H1 (cell line): ENCODE measurements at regions not wholly inside any gene's neighbourhood (a gene's known extent, or its start where the extent isn't known, plus 50 kb on each side); places are given as distances from the start of the nearest gene placed in this dataset.

Experiments used
- CTCF ChIA-PET: fragments of 300-600 bp; sonication (Branson Sonifier 250); formaldehyde crosslinking; loops from one replicate; lab custom pipeline; 2021; ENCODE audit not compliant: partially characterized antibody; lab: Charles Lee
- POLR2A ChIA-PET: fragments of 300-600 bp; sonication (Branson Sonifier 250); formaldehyde crosslinking; loops from one replicate; lab custom pipeline; 2021; ENCODE audit warnings: inconsistent platforms; ENCODE audit not compliant: partially characterized antibody; lab: Charles Lee
- DNase-seq, 2 experiments: peaks; one replicate each; pipeline versions ENCODE4 v3.0.0 to v3.0.0-alpha.2; 2010 to 2022; ENCODE audit warnings: low spot score in 2 of 2, low read depth in 1 of 2, mixed read lengths in 1 of 2
- FAIRE-seq: peaks from 2 replicates; lab custom pipeline; 2011; peaks lifted over from hg19 to GRCh38; lab: Jason Lieb, UNC
- H2AFZ ChIP-seq: 2 replicates; pipeline ENCODE4 v1.8.1; 2012; ENCODE audit warnings: low read length, inconsistent platforms
- H2AK5ac ChIP-seq: 2 replicates; pipeline ENCODE4 v1.6.1; 2013; ENCODE audit warnings: low read depth, low read length
- H2BK120ac ChIP-seq: replicated peaks from 2 replicates; pipeline ENCODE3; 2013; ENCODE audit warnings: low read depth, low read length, inconsistent platforms
- H2BK12ac ChIP-seq: 2 replicates; pipeline ENCODE4 v1.6.1; 2013; ENCODE audit warnings: low read depth, low read length
- H2BK15ac ChIP-seq: 2 replicates; pipeline ENCODE4 v1.6.1; 2013; ENCODE audit warnings: low read length
- H2BK20ac ChIP-seq: 2 replicates; pipeline ENCODE4 v1.6.1; 2013; ENCODE audit warnings: low read length
- H2BK5ac ChIP-seq: 2 replicates; pipeline ENCODE4 v1.6.1; 2013; ENCODE audit warnings: low read depth, low read length
- H3K14ac ChIP-seq: 2 replicates; pipeline ENCODE4 v1.6.1; 2013; ENCODE audit warnings: inconsistent platforms; ENCODE audit not compliant: insufficient read length
- H3K18ac ChIP-seq: 2 replicates; pipeline ENCODE4 v1.6.1; 2013; ENCODE audit warnings: low read length; ENCODE audit errors: extremely low read depth
- H3K23ac ChIP-seq: 2 replicates; pipeline ENCODE4 v1.6.1; 2013; ENCODE audit warnings: inconsistent platforms; ENCODE audit not compliant: insufficient read length
- H3K23me2 ChIP-seq: 2 replicates; pipeline ENCODE4 v1.6.1; 2013; ENCODE audit warnings: low read depth, low read length
- H3K27ac ChIP-seq: 2 replicates; pipeline ENCODE4 v1.6.1; 2011; ENCODE audit warnings: low read depth, low read length, inconsistent platforms
- H3K27me3 ChIP-seq, 4 experiments: replicated peaks in 1 of 4; 1 replicate in 1 of 4; 2 replicates in 3 of 4; pipeline versions ENCODE4 v1.6.1 to v1.8.1; 2011 to 2013; ENCODE audit warnings: low read length in 3 of 4, mild to moderate bottlenecking in 3 of 4, inconsistent platforms in 2 of 4, mixed read lengths in 2 of 4, moderate library complexity in 1 of 4; ENCODE audit not compliant: control insufficient read depth in 3 of 4, insufficient read depth in 3 of 4; ENCODE audit errors: extremely low read depth in 1 of 4
- H3K36me3 ChIP-seq, 4 experiments: 2 replicates each; pipeline versions ENCODE4 v1.6.1 to v1.8.1; 2011 to 2013; ENCODE audit warnings: mild to moderate bottlenecking in 4 of 4, low read length in 3 of 4, moderate library complexity in 2 of 4, control low read depth in 1 of 4, inconsistent platforms in 1 of 4; ENCODE audit not compliant: insufficient read depth in 4 of 4, control insufficient read depth in 2 of 4
- H3K4ac ChIP-seq: replicated peaks from 2 replicates; pipeline ENCODE3; 2013; ENCODE audit warnings: low read length, low read depth, mixed read lengths, inconsistent platforms; ENCODE audit not compliant: insufficient read length
- H3K4me1 ChIP-seq, 4 experiments: replicated peaks in 1 of 4; 1 replicate in 1 of 4; 2 replicates in 3 of 4; pipeline versions ENCODE4 v1.6.1 to v1.8.1; 2011 to 2013; ENCODE audit warnings: low read length in 3 of 4, inconsistent platforms in 2 of 4, mixed read lengths in 1 of 4; ENCODE audit not compliant: insufficient read depth in 4 of 4, control insufficient read depth in 3 of 4
- H3K4me2 ChIP-seq, 2 experiments: 2 replicates each; pipeline versions ENCODE4 v1.6.1 to v1.8.1; 2011 to 2013; ENCODE audit warnings: low read depth in 2 of 2, low read length in 2 of 2, control low read depth in 1 of 2, inconsistent platforms in 1 of 2, mild to moderate bottlenecking in 1 of 2; ENCODE audit not compliant: insufficient read depth in 1 of 2
- H3K4me3 ChIP-seq, 4 experiments: fragments of 200-600, 300-600 bp in 1 of 4; sonication (generic), shearing (Covaris generic), sonication (Bioruptor Twin) in 1 of 4; 2 replicates each; pipeline versions ENCODE4 v1.5.1 to v1.8.1; 2011 to 2016; ENCODE audit warnings: low read length in 4 of 4, low read depth in 3 of 4, control low read depth in 2 of 4, inconsistent platforms in 2 of 4, mild to moderate bottlenecking in 2 of 4, mixed read lengths in 1 of 4, moderate library complexity in 1 of 4; ENCODE audit not compliant: insufficient read depth in 2 of 4; ENCODE audit errors: extremely low read depth in 1 of 4
- H3K56ac ChIP-seq: replicated peaks from 2 replicates; pipeline ENCODE3; 2013; ENCODE audit warnings: low read depth, mild to moderate bottlenecking, mixed read lengths, low read length, inconsistent platforms; ENCODE audit not compliant: insufficient read length
- H3K79me1 ChIP-seq: 2 replicates; pipeline ENCODE4 v1.6.1; 2013; ENCODE audit warnings: low read depth, low read length, control low read depth
- H3K79me2 ChIP-seq, 2 experiments: 2 replicates each; pipeline versions ENCODE4 v1.6.1 to v1.8.1; 2012 to 2013; ENCODE audit warnings: low read length in 2 of 2, mild to moderate bottlenecking in 2 of 2, inconsistent platforms in 1 of 2; ENCODE audit not compliant: insufficient read depth in 2 of 2, control insufficient read depth in 1 of 2
- H3K9ac ChIP-seq, 4 experiments: replicated peaks in 1 of 4; 1 replicate in 1 of 4; 2 replicates in 3 of 4; pipeline versions ENCODE4 v1.6.1 to v1.8.1; 2011 to 2013; ENCODE audit warnings: low read depth in 3 of 4, low read length in 3 of 4, control low read depth in 2 of 4, mild to moderate bottlenecking in 2 of 4, moderate library complexity in 2 of 4, inconsistent platforms in 1 of 4; ENCODE audit errors: extremely low read depth in 1 of 4
- H3K9me3 ChIP-seq, 2 experiments: 2 replicates each; pipeline versions ENCODE4 v1.6.1 to v1.8.1; 2012 to 2013; ENCODE audit warnings: mild to moderate bottlenecking in 2 of 2, moderate library complexity in 2 of 2, control low read depth in 1 of 2, inconsistent platforms in 1 of 2, low read depth in 1 of 2, low read length in 1 of 2, mixed read lengths in 1 of 2; ENCODE audit not compliant: insufficient read depth in 2 of 2
- H4K20me1 ChIP-seq, 2 experiments: replicated peaks in 1 of 2; 2 replicates each; pipeline versions ENCODE3 to v1.8.1; 2011 to 2013; ENCODE audit warnings: inconsistent platforms in 2 of 2, low read length in 2 of 2, mild to moderate bottlenecking in 1 of 2; ENCODE audit not compliant: insufficient read depth in 2 of 2, control insufficient read depth in 1 of 2
- H4K5ac ChIP-seq: 2 replicates; pipeline ENCODE4 v1.6.1; 2013; ENCODE audit warnings: low read length, low read depth, mixed read lengths, inconsistent platforms; ENCODE audit not compliant: insufficient read length
- H4K8ac ChIP-seq: 2 replicates; pipeline ENCODE4 v1.8.0; 2013; ENCODE audit warnings: mild to moderate bottlenecking, moderate library complexity, low read length, inconsistent platforms; ENCODE audit not compliant: insufficient read depth; ENCODE audit errors: extremely low read depth
- H4K91ac ChIP-seq: replicated peaks from 2 replicates; pipeline ENCODE3; 2013; ENCODE audit warnings: low read length, mixed read lengths, inconsistent platforms; ENCODE audit not compliant: insufficient read length
- CBX5 ChIP-seq: fragments of 300-800, 300-1000 bp; sonication (generic); IDR thresholded peaks from 2 replicates; pipeline ENCODE4 v1.7.1; 2016; ENCODE audit warnings: antibody characterized with exemption, low read length, low read depth
- EZH2 ChIP-seq: fragments of 200-600 bp; sonication (generic); IDR thresholded peaks from 2 replicates; pipeline ENCODE4 v1.7.1; 2012; ENCODE audit warnings: low read depth, mild to moderate bottlenecking, moderate library complexity, low read length, inconsistent platforms; ENCODE audit not compliant: severe bottlenecking
- HDAC6 ChIP-seq: IDR thresholded peaks from one replicate; pipeline ENCODE4 v1.7.1; 2012; ENCODE audit warnings: low read depth, mild to moderate bottlenecking, inconsistent platforms, low read length, moderate library complexity
- POLR2A ChIP-seq, 2 experiments: IDR thresholded peaks; 1 replicate in 1 of 2; 2 replicates in 1 of 2; pipeline ENCODE4 v1.6.1; 2011; ENCODE audit warnings: low read depth in 2 of 2, low read length in 2 of 2, mild to moderate bottlenecking in 2 of 2; ENCODE audit errors: control extremely low read depth in 1 of 2
- WGBS, 2 experiments: shearing (Covaris generic) in 1 of 2; methylation state at CpG; one replicate each; pipeline versions ENCODE4 v1.1.6 to v1.1.7; 2013 to 2015; ENCODE audit warnings: low lambda C conversion rate in 2 of 2, mixed read lengths in 2 of 2, inconsistent platforms in 1 of 2, low coverage in 1 of 2, missing lambda C conversion rate in 1 of 2; ENCODE audit not compliant: insufficient replicate concordance in 2 of 2, insufficient coverage in 1 of 2, insufficient read length in 1 of 2; ENCODE audit errors: extremely low coverage in 1 of 2, missing lambda C conversion rate in 1 of 2; 5-methylcytosine and 5-hydroxymethylcytosine counted together
- TF ChIP-seq, protein P1 (sequence below), 3 experiments: IDR thresholded peaks; 1 replicate in 2 of 3; 2 replicates in 1 of 3; pipeline versions ENCODE4 v1.5.1 to v1.6.1; 2011; ENCODE audit warnings: low read length in 3 of 3, mild to moderate bottlenecking in 3 of 3, inconsistent platforms in 2 of 3, low read depth in 1 of 3, moderate library complexity in 1 of 3; ENCODE audit not compliant: insufficient read depth in 1 of 3; ENCODE audit errors: control extremely low read depth in 1 of 3

DNA sequence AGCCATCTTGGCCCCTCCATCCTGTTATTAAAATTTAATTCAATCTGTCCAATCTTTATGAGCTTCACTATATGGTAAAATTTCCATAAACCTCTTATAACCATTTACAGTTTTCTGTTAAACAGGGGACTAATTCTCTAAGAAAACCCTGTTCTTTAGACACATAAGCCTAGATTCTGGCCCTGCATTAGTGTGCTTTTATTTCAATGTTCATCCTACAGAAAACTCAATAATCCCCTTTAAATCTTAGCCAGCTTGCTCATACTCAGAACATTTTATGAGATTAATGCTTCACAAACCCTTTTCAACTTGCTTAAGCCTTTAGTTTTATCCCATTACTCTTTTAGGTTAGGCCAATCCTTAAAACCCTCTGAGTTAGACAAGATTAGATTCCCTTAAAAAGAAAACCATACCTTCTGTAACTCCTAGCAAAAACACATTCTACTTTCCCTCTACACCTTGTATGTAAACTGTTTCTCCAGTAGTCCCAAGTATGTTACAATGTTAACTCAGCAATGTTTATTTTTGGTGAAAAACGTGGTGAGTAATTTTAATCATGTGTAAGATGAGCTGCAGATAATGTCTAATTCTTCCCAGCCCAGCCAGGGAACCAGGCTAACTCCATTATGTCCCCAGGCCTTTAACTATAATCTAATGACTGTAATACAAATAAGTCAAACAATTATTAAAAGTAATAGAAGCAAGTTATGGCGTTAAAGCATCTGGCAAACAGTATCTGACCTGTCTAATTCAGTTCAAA is 1953.4 kb upstream of the LRRTM1 start:
- FAIRE-seq (no peak), DNase-seq (no peak)
- no peak overlapping the region for H4K91ac ChIP-seq
- no peak overlapping the region for H3K23ac ChIP-seq
- ChIA-PET POLR2A (no interaction called here), CTCF (no interaction called here)
- H2BK20ac ChIP-seq = no peak overlapping the region
- H3K36me3 ChIP-seq = no peaks in the 10 kb centered on the region
- H3K4me2 ChIP-seq = no peak overlapping the region
- no peak overlapping the region for H3K4ac ChIP-seq
- no peak overlapping the region for H2BK15ac ChIP-seq
- no peak overlapping the region for H2BK120ac ChIP-seq
- no peaks in the 10 kb centered on the region for H3K79me2 ChIP-seq
- H3K23me2 ChIP-seq = no peaks in the 10 kb centered on the region
- no peak overlapping the region for H4K5ac ChIP-seq
- no peak overlapping the region for H3K56ac ChIP-seq
- H2AFZ ChIP-seq = no peak overlapping the region
- H3K4me1 ChIP-seq = no peaks in the 10 kb centered on the region
- H3K14ac ChIP-seq = no peak overlapping the region
- WGBS, 2 experiments = 91% methylated on average over 2 of the region's 2 CpGs; no CpG with 5 or more reads in 1 of the 2 experiments
- no peak overlapping the region for H3K27ac ChIP-seq
- no peak overlapping the region for H3K4me3 ChIP-seq
- no peak overlapping the region for H4K8ac ChIP-seq
- no peaks in the 10 kb centered on the region for H3K27me3 ChIP-seq
- H2BK5ac ChIP-seq = no peak overlapping the region
- H3K9ac ChIP-seq = no peak overlapping the region
- H3K9me3 ChIP-seq = peaks cover 0 to 4% of the 10 kb centered on the region in 2 experiments; a peak in 1 of 4 replicates
- H3K79me1 ChIP-seq = no peaks in the 10 kb centered on the region
- no peaks in the 10 kb centered on the region for H4K20me1 ChIP-seq
- no peak overlapping the region for H3K18ac ChIP-seq
- no peak overlapping the region for H2BK12ac ChIP-seq
- H2AK5ac ChIP-seq = no peak overlapping the region
- TF ChIP-seq EZH2 (no peak), POLR2A (IDR thresholded peaks at IDR 0.05; ENCODE audit: control extremely low read depth in 1 of 2, low read depth in 2 of 2, low read length in 2 of 2) (no peak), CBX5 (no peak), HDAC6 (no peak)
- TF ChIP-seq, protein P1, sequence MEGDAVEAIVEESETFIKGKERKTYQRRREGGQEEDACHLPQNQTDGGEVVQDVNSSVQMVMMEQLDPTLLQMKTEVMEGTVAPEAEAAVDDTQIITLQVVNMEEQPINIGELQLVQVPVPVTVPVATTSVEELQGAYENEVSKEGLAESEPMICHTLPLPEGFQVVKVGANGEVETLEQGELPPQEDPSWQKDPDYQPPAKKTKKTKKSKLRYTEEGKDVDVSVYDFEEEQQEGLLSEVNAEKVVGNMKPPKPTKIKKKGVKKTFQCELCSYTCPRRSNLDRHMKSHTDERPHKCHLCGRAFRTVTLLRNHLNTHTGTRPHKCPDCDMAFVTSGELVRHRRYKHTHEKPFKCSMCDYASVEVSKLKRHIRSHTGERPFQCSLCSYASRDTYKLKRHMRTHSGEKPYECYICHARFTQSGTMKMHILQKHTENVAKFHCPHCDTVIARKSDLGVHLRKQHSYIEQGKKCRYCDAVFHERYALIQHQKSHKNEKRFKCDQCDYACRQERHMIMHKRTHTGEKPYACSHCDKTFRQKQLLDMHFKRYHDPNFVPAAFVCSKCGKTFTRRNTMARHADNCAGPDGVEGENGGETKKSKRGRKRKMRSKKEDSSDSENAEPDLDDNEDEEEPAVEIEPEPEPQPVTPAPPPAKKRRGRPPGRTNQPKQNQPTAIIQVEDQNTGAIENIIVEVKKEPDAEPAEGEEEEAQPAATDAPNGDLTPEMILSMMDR (IDR thresholded peaks at IDR 0.05; ENCODE audit: control extremely low read depth in 1 of 3, insufficient read depth in 1 of 3, low read depth in 1 of 3, low read length in 3 of 3) = no peak
